ENCODE measurements at regions not wholly inside any gene's neighbourhood (a gene's known extent, or its start where the extent isn't known, plus 50 kb on each side); places are given as distances from the start of the nearest gene placed in this dataset.

GRCh38 chr11:13868710-13869397 lies 93.7 kb upstream of the SPON1 start:
- no peak for DNase-seq

- no peak for DNase-seq
Measured at GRCh38 chr11:13869398-13869886, 93.1 kb upstream of the SPON1 start.

- no peak for DNase-seq
Measured at GRCh38 chr11:13874597-13874996, 87.9 kb upstream of the SPON1 start.

GRCh38 chr11:13875643-13876042 lies 86.9 kb upstream of the SPON1 start:
- no peak for DNase-seq

GRCh38 chr11:13876423-13876822 lies 86.1 kb upstream of the SPON1 start:
- DNase-seq, result no peak

GRCh38 chr11:13878077-13878476 lies 84.4 kb upstream of the SPON1 start:
- DNase-seq, result no peak

- no peak for DNase-seq
Measured at GRCh38 chr11:13880634-13881033, 81.9 kb upstream of the SPON1 start.

- no peak for DNase-seq
Measured at GRCh38 chr11:13881226-13881905, 81.2 kb upstream of the SPON1 start.

- no peak for DNase-seq
Measured at GRCh38 chr11:13883042-13883441, 79.5 kb upstream of the SPON1 start.

GRCh38 chr11:13883589-13883988 lies 78.9 kb upstream of the SPON1 start:
- DNase-seq, result no peak

GRCh38 chr11:13884158-13884799 lies 78.2 kb upstream of the SPON1 start:
- DNase-seq, result no peak

- no peak for DNase-seq
Measured at GRCh38 chr11:13885083-13885482, 77.4 kb upstream of the SPON1 start.

GRCh38 chr11:13889552-13890249 lies 72.8 kb upstream of the SPON1 start:
- DNase-seq, result peak in 23 of 58 donors; percentile 1 to 59 (median 17)

- DNase-seq, result no peak
Measured at GRCh38 chr11:13891911-13892310, 70.6 kb upstream of the SPON1 start.

- DNase-seq, result no peak
Measured at GRCh38 chr11:13896175-13896980, 66.1 kb upstream of the SPON1 start.

- DNase-seq, result no peak
Measured at GRCh38 chr11:13896981-13897353, 65.6 kb upstream of the SPON1 start.

GRCh38 chr11:13897646-13898276 lies 64.8 kb upstream of the SPON1 start:
- DNase-seq, result no peak

GRCh38 chr11:13899603-13900002 lies 62.9 kb upstream of the SPON1 start:
- DNase-seq, result no peak

- DNase-seq, result no peak
Measured at GRCh38 chr11:13902523-13902922, 60.0 kb upstream of the SPON1 start.

- DNase-seq, result no peak
Measured at GRCh38 chr11:13905137-13905781, 57.3 kb upstream of the SPON1 start.

Data from anterior cingulate cortex (tissue), 58 donors.